ENCODE measurements at regions not wholly inside any gene's neighbourhood (a gene's known extent, or its start where the extent isn't known, plus 50 kb on each side); places are given as distances from the start of the nearest gene placed in this dataset.
"Not testable (repeated sequence)": the region's sequence is repeated elsewhere in the genome, so short reads cannot be mapped to it uniquely, and the experiment has no call there.

DNA sequence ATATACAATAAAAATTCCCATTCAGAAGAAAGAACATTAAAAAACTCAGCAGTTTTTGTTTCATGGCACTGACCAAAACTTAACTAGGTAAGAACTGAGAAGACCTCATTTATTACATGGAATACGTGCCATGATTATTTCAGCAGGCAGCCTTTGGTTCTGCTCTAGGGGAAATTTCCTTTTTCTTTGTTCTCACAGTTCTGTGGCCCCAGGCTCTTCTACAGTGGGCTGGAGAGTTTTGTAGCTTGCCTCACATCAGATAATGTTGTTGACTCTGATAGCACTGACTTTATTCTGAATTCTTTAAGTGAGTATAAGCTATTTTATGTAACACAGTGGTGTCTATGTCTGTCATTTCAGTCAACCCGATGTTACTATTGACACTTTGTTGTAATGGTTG, 844.3 kb downstream of the TBC1D32 start:
- no peak for FAIRE-seq

DNA sequence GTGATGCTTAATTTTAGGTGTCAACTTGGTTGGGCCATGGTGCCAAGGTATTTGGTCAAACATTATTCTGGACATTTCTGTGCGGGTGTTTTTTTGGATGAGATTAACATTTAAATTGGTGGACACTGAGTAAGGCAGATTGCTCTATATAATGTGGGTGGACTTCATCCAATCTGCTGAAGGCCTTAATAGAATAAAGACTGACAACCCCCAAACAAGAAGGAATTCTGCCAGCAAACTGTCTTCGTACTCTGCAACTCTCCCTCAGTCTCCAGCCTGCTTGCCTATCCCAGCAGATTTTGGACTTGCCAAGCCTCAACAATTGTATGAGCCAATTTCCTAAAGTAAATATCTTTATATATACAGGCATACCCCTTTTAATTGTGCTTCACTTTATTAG, 850.1 kb downstream of the TBC1D32 start:
- no peak for FAIRE-seq

DNA sequence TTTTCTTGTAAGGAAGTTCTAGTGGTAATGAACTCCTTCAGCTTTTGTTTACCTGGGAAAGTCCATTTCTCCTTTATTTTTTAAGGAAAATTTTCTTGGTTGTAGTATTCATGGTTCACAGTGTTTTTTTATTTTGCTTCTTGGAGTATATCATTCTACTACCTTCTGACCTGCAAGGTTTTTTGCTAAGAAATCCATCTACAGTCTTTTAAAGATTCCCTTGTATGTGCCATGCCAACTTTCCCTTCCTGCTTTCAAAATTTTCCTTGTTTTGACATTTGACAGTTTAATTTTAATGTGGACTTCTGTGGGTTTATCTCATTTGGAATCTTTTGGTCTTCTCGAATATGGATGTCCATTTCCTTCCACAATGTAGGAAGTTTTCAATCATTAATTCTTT, 855.6 kb downstream of the TBC1D32 start:
- FAIRE-seq, result no peak

DNA sequence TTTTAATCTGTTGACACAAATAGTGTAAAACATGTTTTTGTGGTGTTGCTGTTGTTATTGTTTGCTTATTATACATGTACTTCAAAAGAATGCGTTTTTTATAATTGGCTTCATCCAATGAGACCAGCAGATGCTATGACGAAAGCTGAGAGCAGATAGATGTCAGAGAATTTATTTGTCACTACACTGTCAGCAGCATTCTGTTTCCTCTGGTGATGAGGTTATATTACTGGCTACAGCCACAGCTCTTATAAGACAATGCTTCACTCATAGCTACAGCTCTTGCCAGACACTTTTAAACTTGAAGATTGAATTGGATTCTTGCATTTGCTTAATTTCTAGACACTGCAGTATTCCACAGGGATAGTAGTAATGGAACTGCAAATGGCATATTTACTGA, 860.5 kb downstream of the TBC1D32 start:
- FAIRE-seq, result no peak

DNA sequence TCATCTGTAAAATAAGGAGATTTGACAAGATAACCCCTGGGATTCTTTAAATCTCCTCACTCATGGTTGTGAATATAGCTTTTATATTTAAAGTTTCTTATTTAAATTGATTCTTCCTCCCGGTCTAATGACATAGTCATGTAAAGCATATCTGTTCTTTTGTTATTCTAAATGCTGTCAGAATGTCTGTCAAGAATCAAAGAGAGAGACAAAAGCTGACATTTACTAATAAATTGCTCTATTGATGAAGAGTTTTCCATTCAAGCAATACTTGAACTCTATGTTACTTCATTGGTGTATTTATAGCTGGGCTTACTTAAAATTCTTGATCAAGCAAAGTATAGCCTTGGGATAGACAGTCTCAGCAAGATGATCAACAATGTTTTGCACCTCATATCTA, 865.8 kb downstream of the TBC1D32 start:
- FAIRE-seq, result no peak

DNA sequence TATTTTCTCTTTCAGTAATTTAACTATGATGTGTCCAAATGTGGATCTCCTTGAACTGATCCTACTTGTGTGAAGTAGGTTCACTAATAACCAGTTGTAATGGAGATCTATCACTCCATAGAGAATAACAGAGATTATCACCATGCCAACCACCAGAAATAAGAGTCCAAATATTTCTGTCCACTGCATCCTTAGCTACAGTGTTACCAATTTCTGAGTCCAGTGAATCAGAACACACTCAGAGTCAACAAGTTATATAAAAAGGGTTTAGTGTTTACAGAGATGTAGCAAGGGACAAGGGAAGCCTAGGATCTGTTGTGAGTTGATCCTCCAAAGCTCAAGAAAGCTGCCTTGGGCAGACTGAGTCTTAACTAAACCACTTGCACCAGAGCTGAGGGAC, 882.8 kb downstream of the TBC1D32 start:
- no peak for FAIRE-seq

DNA sequence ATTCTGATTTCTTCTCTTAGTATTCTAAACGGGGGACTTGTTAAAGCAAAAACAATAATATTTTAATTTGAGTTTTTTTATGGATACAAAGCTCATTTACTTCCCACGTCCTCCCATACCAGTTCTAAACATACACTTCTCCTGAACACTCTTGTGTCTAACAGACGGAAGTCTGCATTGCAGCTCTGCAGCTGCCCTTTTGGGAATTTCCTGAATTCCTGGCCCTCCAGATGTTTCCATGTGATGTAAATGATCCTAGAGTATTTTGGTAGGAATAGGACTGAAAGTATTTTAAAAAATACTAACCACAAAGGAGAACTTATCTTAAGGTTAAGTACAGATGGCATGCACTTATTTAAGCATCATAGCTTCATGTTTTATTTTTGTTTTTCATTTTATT, 886.7 kb downstream of the TBC1D32 start:
- FAIRE-seq, result no peak

DNA sequence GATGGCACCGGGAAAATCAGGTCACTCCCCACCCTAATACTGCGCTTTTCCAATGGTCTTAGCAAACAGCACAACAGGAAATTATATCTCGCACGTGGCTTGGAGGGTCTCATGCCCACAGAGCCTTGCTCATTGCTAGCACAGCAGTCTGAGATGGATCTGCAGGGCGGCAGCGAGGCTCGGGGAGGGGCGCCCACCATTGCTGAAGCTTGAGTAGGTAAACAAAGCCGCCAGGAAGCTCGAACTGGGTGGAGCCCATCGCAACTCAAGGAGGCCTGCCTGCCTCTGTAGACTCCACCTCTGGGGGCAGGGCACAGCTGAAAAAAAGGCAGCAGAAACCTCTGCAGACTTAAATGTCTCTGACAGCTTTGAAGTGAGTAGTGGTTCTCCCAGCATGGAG, 901.4 kb downstream of the TBC1D32 start:
- not testable (repeated sequence) for FAIRE-seq

DNA sequence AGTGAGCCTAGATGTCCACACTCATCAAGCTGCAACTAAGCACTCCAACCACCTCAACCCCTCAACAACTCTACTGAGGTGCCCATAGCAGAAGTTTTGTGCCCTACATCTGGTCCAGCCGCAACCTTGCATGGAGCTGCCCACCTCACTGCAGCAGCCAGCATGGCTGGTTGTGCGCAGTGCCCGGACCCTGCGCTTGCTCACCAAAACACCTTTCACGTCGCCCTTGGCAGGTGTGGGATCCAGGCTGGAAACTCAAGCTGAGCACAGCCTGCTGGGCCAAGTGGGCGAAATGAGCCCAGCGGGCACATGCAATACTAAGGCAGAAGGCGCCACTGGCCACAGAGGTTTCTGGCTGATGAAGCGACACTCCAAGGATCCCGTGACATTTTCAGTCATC, 902.4 kb downstream of the TBC1D32 start:
- FAIRE-seq, result no peak

DNA sequence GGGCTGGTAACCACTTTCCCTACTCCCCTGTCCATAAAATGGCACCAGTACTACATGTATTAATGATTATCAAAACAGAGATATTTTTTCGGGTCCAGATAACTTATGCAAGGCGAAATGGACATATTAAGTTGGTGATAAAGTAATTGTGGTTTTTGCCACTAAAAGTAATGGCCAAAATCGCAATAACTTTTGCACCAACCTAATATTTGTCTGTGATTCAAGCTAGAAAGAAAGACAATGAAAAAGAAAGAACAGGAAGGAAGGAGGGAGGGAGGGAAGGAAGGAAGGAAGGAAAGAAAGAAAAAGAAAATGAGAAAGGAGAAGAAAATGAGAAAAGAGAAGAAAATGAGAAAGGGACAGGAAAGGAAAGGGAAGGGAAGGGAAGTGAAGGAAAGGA, 922.9 kb downstream of the TBC1D32 start:
- no peak for FAIRE-seq

DNA sequence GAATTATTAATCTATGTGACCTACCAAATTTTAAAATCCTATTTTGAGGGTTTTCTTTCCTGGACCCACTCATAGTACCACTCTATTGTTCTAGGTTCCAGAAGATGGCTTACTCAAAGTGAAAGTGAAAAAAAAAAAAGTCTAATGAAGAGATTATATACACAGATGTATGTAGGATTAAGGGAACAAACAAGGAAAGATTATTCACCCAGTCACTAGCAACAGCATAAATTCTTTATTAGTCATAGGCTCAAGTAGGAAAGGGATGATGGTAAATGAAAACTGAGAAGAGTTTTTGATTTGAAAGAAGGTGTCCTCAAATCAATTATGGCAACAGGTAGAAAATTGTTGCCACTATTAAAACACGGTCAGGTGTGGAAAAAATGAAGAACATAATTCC, 923.7 kb downstream of the TBC1D32 start:
- no peak for FAIRE-seq

DNA sequence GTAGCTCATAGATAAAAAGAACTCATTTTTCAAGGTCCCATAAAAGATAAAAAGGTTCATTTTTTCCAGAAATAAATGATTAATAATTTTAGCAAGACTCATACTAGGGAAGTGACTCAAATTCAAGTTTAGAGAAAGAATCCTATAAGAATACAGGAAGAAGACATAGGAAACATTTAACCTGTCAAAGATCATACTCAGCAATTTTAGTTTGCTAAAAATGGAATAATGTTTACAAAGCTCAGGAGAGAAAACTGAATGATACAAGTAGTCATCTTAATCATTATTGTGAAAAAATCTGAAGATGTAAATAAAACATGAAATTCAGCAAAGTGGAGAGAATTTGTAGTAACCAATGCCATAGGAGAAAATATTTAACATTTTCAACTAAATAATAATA, 926.6 kb downstream of the TBC1D32 start:
- no peak for FAIRE-seq

DNA sequence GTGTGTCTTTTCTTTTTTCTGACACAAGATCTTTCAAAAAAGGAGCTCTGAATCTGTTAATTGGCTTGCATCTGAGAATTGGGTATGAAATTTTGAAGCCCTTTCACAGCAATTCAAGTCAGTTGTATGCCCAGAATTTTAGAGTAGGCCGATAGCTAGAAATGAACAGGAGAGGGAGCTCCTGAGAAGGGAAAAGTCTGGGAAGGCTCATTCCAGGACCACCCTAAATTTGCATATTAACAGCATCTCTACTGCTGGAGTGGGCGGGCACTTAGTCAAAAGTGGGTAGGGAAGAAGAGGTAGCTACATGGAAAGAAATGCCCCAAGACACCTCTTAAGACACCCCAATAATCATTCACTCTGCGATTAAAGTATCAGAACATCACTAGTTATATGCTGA, 928.3 kb downstream of the TBC1D32 start:
- no peak for FAIRE-seq

DNA sequence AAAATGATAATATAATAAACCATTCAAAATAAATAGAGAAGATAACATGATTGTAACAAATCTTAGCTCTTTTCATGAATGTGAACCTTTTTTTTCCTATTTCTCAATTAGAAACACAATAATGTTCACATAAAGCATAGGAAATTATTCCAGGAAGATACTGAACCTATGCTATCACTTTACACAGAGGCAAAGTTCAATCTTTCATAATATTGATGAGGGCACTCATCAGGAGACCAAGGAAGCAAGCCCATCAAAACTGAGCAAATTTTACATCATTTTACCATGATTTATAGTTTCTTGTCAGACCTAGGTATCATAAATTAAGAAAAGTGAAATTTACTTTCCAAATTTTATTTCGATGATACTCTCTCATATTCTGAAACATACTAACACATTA, 938.5 kb downstream of the TBC1D32 start:
- no peak for FAIRE-seq

DNA sequence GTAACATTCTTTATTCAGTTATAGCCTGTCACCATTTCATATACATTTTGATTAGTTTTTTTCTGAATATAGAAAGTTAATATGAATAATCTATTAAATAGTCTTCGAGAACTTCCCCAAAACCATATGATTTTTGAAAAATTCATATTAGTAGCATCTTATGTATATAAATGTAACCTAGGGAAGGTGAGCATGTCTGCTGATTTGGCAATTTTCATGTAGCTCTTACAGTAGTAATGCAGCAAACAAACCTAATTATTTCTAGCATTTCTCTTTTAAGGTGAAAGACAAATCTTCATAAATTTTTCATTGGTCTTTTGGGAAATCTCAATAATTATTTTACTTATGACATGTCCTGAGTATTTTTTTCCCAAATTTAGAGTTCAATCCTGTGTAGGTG, 939.0 kb downstream of the TBC1D32 start:
- no peak for FAIRE-seq

DNA sequence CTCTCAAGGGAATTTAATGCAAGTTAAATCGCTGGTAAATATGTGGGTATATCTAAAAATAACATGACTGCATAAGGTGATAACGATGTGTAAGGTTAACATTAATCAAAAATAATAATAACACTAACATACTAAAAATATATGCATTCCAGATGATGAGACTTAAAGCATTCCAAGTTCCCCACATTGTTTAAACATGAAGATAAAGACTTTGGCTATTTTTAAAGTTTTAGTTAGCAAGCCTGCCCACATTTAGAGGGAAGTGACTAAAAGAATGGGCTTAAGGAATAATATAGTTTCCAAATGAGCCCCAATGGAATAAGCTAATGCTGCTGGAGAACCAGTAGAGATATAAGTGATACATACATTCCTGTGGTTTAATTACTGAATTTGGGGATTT, 941.3 kb downstream of the TBC1D32 start:
- no peak for FAIRE-seq

DNA sequence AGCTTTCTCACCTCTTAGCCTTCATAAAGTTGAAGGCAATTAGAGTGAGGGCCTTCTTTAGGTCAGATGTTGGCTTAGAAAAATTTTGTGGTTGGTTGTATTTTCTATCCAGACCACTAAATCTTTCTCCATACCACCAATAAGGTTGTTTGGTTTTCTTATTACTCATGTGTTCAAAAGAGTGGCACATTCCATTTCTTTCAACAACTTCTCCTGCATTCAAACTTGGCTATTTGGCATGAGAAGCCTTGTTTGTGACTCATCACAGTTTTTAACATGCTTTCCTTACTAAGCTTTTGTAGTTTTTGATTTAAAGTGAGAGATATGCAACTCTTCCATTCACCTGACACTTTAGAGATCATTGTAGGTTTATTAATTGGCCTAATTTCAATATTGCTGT, 949.6 kb downstream of the TBC1D32 start:
- no peak for FAIRE-seq

DNA sequence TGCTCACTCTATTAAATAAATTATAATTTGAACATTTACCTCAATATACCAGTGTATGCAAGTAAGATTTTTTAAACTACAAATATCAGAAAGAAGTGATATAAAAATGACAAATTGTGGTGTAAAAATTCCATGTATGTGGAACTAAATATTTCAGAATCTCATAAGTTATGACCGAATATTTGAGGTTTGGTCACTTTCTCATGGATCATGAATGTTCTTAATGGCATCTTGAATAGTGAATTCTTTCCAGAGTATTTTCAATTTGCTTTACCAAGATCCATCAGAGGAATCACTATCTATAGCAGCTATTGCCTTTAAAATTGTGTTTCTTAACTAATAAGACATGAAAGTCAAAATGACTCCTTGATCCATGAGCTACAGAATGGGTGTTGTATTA, 950.6 kb downstream of the TBC1D32 start:
- FAIRE-seq, result no peak

DNA sequence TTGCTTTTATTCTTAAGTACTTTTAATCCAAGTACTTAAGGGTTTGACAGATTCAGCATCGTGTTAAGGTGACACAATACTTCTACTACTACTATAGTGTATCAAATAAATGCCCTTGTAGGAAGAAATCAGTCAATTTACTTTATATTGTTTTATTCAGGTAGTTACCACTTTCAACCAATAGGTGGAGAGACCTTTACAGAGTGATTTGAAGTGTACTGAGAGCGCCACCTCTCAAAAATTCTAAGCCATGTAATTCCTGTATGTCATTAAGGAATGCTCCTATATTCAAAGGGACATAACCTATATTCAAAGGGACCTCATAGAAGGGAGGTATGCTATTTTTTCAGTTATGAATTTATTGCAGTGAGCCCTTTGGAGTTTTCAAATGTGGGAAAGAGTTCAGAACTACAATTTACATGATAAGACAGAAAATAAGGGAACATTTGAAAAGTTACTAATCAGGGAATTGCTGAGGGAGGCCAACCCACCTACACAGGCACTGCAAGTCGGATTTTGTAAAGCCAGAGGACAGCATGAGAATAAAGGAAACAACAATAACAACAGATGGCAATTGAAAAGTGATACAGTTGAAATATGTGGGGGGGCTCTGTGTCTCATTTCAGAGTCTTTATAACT, 955.6 kb downstream of the TBC1D32 start:
- FAIRE-seq, result peak; percentile 44

DNA sequence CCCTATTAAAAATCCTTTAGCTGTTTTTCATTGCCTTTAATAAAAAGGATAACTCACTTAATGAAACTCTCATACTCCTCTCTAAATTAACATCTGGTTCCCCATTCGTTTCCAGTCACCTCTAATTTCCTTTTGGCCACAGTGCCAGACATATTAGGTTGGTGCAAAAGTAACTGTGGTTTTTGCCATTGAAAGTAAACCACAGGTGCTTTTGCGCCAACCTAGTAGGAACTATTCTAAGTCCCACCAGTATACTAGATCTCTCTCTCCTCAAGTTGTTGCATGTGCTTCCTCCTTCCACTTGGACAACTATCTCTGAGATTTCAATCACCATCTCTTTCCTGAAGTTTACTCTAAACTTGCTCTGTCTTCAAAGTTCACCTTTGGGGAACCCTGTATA, 961.1 kb downstream of the TBC1D32 start:
- FAIRE-seq, result no peak

DNA sequence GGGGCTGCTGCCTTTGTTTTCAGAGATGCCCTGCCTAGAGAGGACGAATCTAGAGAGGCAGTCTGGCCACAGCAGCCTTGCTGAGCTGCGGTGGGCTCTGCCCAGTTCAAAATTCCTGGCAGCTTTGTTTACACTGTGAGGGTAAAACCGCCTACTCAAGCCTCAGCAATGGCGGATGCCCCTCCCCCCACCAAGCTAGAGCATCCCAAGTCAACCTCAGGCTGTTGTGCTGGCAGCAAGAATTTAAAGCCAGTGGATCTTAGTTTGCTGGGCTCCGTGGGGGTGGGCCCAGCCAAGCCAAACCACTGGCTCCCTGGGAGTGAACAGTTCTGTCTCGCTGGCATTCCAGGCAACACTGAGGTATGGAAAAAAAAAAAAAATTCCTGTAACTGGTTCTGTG, 970.9 kb downstream of the TBC1D32 start:
- FAIRE-seq, result no peak

DNA sequence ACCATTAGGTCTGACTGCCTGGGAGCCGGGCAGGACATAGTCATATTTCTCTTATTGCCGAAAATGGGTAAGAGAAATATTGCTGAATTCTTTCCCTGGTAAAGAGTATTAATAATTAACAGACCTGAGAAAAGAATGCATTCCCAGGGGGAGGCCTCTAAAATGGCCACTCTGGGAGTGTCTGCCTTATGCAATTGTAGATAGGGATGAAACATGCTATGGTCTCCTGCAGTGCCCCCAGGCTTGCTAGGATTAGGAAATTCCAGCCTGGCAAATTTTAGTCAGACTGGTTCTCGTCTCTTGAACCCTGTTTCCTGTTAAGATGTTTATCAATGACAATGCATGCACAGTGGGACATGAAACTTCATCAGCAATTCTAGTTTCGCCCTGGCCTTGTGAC, 975.7 kb downstream of the TBC1D32 start:
- not testable (repeated sequence) for FAIRE-seq

DNA sequence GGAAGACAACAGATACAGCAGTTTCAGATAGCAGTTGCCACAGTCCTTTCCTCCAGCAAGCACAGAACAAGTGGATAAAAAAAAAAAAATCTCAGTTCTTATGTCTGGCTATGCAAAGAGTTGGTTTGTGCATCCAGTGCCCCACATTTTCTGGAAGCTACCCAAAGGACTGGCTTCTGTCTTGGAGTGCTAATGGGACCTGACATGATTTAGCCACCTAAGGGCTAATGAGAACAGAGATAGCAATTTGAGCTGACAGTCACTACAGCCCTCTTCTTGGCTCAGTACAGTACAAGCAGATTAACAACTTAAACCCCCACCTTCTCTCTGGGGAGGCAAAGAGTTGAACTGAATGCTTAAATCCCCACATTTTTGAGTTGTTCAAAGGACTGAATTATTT, 976.8 kb downstream of the TBC1D32 start:
- FAIRE-seq, result no peak

DNA sequence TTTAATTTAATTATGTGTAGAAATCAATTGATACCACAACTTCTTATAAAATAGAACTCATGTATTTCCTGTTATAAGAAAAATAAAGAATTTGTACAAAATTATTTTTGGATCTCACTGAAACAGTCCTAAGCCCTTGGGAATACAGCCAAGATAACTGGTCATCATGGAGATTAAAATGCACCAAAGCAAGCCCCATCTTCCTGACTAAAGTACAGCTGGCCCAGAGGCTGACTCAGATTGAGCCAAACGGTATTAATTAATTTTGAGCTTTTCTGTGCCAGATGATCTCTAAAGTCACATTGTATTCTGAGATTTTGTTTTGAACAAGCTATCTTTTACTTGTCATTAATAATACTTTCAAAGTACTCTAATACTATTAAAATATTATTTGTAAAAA, 978.5 kb downstream of the TBC1D32 start:
- no peak for FAIRE-seq

DNA sequence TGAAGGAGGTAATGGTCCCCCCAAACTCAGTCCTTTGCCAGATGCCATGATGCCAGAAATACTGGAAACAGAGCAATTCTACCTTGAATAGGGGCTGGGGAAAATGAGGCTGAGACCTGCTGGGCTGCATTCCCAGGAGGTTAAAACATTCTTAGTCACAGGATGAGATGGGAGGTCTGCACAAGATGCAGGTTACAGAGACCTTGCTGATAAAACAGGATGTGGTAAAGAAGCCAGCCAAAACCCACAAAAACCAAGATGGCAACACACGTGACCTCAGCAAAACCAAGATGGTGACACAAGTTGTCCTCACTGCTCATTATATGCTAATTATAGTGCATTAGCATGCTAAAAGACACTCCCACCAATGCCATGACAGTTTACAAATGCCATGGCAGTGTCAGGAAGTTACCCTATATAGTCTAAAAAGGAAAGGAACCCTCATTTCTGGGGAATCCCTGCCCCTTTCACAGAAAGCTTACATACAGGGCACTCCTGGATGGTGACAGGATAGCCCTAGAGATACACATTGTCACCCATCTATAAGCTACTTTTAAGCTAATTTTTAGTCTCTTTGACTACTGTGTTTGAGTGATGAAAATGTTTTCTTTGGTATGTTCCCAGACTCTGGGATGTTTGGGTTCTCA, 979.7 kb downstream of the TBC1D32 start:
- no peak for FAIRE-seq
